HEK293 (cell line): ENCODE measurements at regions not wholly inside any gene's neighbourhood (a gene's known extent, or its start where the extent isn't known, plus 50 kb on each side); places are given as distances from the start of the nearest gene placed in this dataset.
"Not testable (repeated sequence)": the region's sequence is repeated elsewhere in the genome, so short reads cannot be mapped to it uniquely, and the experiment has no call there.

Experiments used
- CTCF ChIA-PET: fragments of 350-600 bp; formaldehyde crosslinking; extraction: SDS; loops from one replicate; lab custom pipeline; 2021; ENCODE audit warnings: antibody characterized with exemption; lab: Yijun Ruan, JAX
- POLR2A ChIA-PET: fragments of 300-600 bp; formaldehyde crosslinking; extraction: SDS; loops from one replicate; lab custom pipeline; 2020; ENCODE audit warnings: antibody characterized with exemption, inconsistent platforms; lab: Yijun Ruan, JAX
- H3K27ac ChIP-seq: fragments of 200-500 bp; sonication (Bioruptor generic); 2 replicates; pipeline ENCODE4 v1.5.1; 2014; ENCODE audit warnings: low read depth, low read length, control low read depth, inconsistent platforms; ENCODE audit errors: extremely low read depth
- H3K36me3 ChIP-seq, 2 experiments: fragments of 200-500 bp in 1 of 2; sonication (Bioruptor generic) in 1 of 2; 1 replicate in 1 of 2; 2 replicates in 1 of 2; pipeline ENCODE4 v1.5.1; 2014 to 2017; ENCODE audit warnings: inconsistent platforms in 2 of 2, low read length in 2 of 2; ENCODE audit not compliant: control insufficient read depth in 2 of 2, insufficient read depth in 1 of 2
- H3K4me1 ChIP-seq: fragments of 200-500 bp; sonication (Bioruptor generic); 2 replicates; pipeline ENCODE4 v1.5.1; 2014; ENCODE audit warnings: mild to moderate bottlenecking, low read length, inconsistent platforms; ENCODE audit not compliant: control insufficient read depth, insufficient read depth
- H3K4me3 ChIP-seq: 2 replicates; pipeline ENCODE4 v1.5.1; 2011; ENCODE audit warnings: low read depth, mild to moderate bottlenecking, control low read depth, low read length, moderate library complexity
- H3K9me3 ChIP-seq: fragments of 200-500 bp; sonication (Bioruptor generic); 2 replicates; pipeline ENCODE4 v1.5.1; 2014; ENCODE audit warnings: low read depth, low read length, inconsistent platforms; ENCODE audit not compliant: control insufficient read depth, insufficient read depth
- GFI1B ChIP-seq: fragments of 450-650 bp; formaldehyde crosslinking; IDR thresholded peaks from 2 replicates; pipeline ENCODE4 v1.5.1; 2016; ENCODE audit warnings: missing biosample characterization, missing genetic modification characterization
- GLIS1 ChIP-seq: fragments of 450-650 bp; formaldehyde crosslinking; IDR thresholded peaks from 2 replicates; pipeline ENCODE4 v1.5.1; 2016; ENCODE audit warnings: missing biosample characterization, missing genetic modification characterization
- HOXA7 ChIP-seq: sonication (generic); formaldehyde crosslinking; IDR thresholded peaks from 2 replicates; pipeline ENCODE4 v1.8.1; 2022; ENCODE audit warnings: missing genetic modification reagents, borderline replicate concordance
- OVOL3 ChIP-seq: fragments of 450-650 bp; formaldehyde crosslinking; IDR thresholded peaks from 2 replicates; pipeline ENCODE4 v1.5.1; 2016; ENCODE audit warnings: missing biosample characterization, missing genetic modification characterization
- SP2 ChIP-seq: fragments of 450-650 bp; formaldehyde crosslinking; IDR thresholded peaks from 2 replicates; pipeline ENCODE4 v1.5.1; 2016; ENCODE audit warnings: missing biosample characterization, missing genetic modification characterization
- WT1 ChIP-seq: fragments of 450-650 bp; formaldehyde crosslinking; IDR thresholded peaks from 2 replicates; pipeline ENCODE4 v1.5.1; 2016; ENCODE audit warnings: missing biosample characterization, missing genetic modification characterization
- ZFHX2 ChIP-seq: fragments of 450-650 bp; formaldehyde crosslinking; conservative IDR thresholded peaks from 2 replicates; pipeline ENCODE4 v1.5.1; 2016; ENCODE audit warnings: missing biosample characterization, missing genetic modification characterization
- ZNF184 ChIP-seq: fragments of 450-650 bp; IDR thresholded peaks from 2 replicates; pipeline ENCODE4 v1.5.1; 2018; ENCODE audit warnings: missing biosample characterization, mild to moderate bottlenecking, missing genetic modification characterization
- ZNF221 ChIP-seq: fragments of 450-650 bp; formaldehyde crosslinking; IDR thresholded peaks from 2 replicates; pipeline ENCODE4 v1.5.1; 2017; ENCODE audit warnings: missing biosample characterization, missing genetic modification characterization, borderline replicate concordance
- ZNF292 ChIP-seq: fragments of 450-650 bp; formaldehyde crosslinking; IDR thresholded peaks from 2 replicates; pipeline ENCODE4 v1.5.1; 2016; ENCODE audit warnings: low read depth, missing biosample characterization, missing genetic modification characterization, borderline replicate concordance
- ZNF311 ChIP-seq: fragments of 450-650 bp; formaldehyde crosslinking; IDR thresholded peaks from 2 replicates; pipeline ENCODE4 v1.5.1; 2017; ENCODE audit warnings: missing biosample characterization, missing genetic modification characterization, borderline replicate concordance
- ZNF335 ChIP-seq: fragments of 450-650 bp; formaldehyde crosslinking; conservative IDR thresholded peaks from 2 replicates; pipeline ENCODE4 v1.5.1; 2016; ENCODE audit warnings: missing biosample characterization, missing genetic modification characterization
- ZNF404 ChIP-seq: fragments of 450-650 bp; formaldehyde crosslinking; IDR thresholded peaks from 2 replicates; pipeline ENCODE4 v1.5.1; 2017; ENCODE audit warnings: missing biosample characterization, missing genetic modification characterization
- ZNF433 ChIP-seq: fragments of 450-650 bp; formaldehyde crosslinking; IDR thresholded peaks from 2 replicates; pipeline ENCODE4 v1.5.1; 2016; ENCODE audit warnings: missing biosample characterization, missing genetic modification characterization, low read depth
- ZNF555 ChIP-seq: fragments of 450-650 bp; formaldehyde crosslinking; conservative IDR thresholded peaks from 2 replicates; pipeline ENCODE4 v1.5.1; 2017; ENCODE audit warnings: missing biosample characterization, mild to moderate bottlenecking, missing genetic modification characterization, inconsistent platforms
- ZNF561 ChIP-seq: fragments of 450-650 bp; IDR thresholded peaks from 2 replicates; pipeline ENCODE4 v1.5.1; 2018; ENCODE audit warnings: missing biosample characterization, missing genetic modification characterization, borderline replicate concordance
- ZNF626 ChIP-seq: fragments of 450-650 bp; sonication (Bioruptor Pico); formaldehyde crosslinking; IDR thresholded peaks from 2 replicates; pipeline ENCODE4 v1.5.1; 2018; ENCODE audit warnings: missing biosample characterization, missing genetic modification characterization, inconsistent platforms
- ZNF747 ChIP-seq: fragments of 450-650 bp; formaldehyde crosslinking; IDR thresholded peaks from 2 replicates; pipeline ENCODE4 v1.5.1; 2016; ENCODE audit warnings: missing biosample characterization, missing genetic modification characterization
- ZNF843 ChIP-seq: fragments of 450-650 bp; formaldehyde crosslinking; IDR thresholded peaks from 2 replicates; pipeline ENCODE4 v1.5.1; 2016; ENCODE audit warnings: missing biosample characterization, missing genetic modification characterization
- TF ChIP-seq, protein P1 (sequence below): fragments of 450-650 bp; formaldehyde crosslinking; IDR thresholded peaks from 2 replicates; pipeline ENCODE4 v1.5.1; 2016; ENCODE audit warnings: missing biosample characterization, missing genetic modification characterization
- TF ChIP-seq, protein P2 (sequence below): fragments of 450-650 bp; formaldehyde crosslinking; IDR thresholded peaks from 2 replicates; pipeline ENCODE4 v1.5.1; 2016; ENCODE audit warnings: missing biosample characterization, missing genetic modification characterization
- TF ChIP-seq, protein P3 (sequence below): fragments of 450-650 bp; formaldehyde crosslinking; conservative IDR thresholded peaks from 2 replicates; pipeline ENCODE4 v1.5.1; 2016; ENCODE audit warnings: low read depth, missing biosample characterization, missing genetic modification characterization

DNA sequence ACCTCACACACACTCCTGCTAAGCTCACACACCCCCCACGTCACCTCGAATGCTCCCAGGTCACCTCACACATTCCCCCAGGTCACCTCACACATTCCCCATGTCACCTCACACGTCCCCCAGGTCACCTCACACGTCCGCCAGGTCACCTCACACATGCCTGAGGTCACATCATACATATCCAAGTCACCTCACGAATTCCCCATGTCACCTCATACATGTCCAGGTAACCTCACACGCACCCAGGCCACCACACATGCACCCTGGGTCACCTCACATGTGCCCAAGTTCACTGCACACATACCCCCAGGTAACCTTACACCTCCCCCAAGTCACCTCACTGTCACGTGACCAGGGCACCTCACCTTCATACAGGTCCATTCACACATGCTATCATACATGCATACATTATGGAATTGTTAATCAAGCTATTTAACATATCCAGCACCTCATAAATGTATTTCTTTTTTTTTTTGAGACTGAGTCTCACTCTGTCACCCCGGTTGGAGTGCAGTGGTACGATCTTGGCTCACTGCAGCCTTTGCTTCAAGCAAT lies 640.3 kb downstream of the TMEM121 start (continued):
- TF ChIP-seq ZNF555 (tag by site-specific recombination) (no peak), ZNF561 (tag by site-specific recombination) (no peak)
- TF ChIP-seq, all 188 proteins: peak for 0

DNA sequence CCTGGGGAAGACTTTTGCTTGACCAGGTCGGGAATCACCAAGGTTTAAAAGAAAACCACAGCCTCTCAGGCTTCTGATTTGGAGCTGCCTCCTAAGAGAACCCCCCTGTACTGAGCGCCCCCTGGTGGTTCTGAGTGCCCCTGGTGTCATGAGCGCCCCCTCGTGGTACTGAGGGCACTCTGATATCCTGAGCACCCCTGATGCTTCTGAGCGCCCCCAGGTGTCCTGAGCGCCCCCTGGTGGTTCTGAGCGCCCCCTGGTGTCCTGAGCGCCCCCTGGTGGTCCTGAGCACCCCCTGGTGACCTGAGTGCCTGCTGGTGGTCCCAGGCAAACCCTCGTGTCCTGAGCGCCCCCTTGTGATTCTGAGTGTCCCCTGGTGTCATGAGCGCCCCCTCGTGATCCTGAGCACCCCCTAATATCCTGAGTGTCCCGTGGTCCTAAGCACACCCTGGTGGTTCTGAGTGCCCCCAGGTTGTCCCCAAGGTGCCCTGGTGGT lies 643.8 kb downstream of the TMEM121 start:
- H3K27ac ChIP-seq, H3K9me3 ChIP-seq, H3K4me1 ChIP-seq, H3K36me3 ChIP-seq, H3K4me3 ChIP-seq, POLR2A ChIA-PET: not testable (repeated sequence)
- CTCF ChIA-PET, result interaction anchor here (0.5 to 1.4 kb wide), 6 partner anchors 12 to 237 kb away, joined by 3 to 4 read pairs (median 4); no protein-coding TSS in a partner anchor

DNA sequence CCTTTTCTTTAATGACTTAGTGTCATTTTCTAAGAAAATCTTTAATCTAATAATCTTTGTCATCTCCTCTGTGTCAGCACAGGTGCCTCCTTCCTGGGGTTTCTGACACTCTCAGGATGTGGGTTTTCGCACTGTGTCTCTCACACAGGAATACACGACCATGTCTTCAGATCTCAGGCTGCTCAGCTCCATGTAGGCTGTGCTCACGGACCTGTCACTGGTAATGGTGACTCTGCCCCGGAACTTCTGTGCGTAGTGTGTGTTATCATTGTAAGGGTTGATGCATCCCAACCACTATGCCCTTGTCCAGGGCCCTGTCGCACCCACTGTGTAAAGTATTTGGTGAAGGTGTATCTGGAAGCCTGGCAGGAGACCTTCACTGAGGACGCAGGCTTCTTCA lies 647.8 kb downstream of the TMEM121 start:
- H3K9me3 ChIP-seq, result no peaks in the 10 kb centered on the region
- ChIA-PET POLR2A (no interaction called here), CTCF (no interaction called here)
- TF ChIP-seq GLIS1 (no peak), ZNF626 (tag by site-specific recombination) (no peak), ZFHX2 (no peak), ZNF335 (tag by site-specific recombination) (no peak), ZNF404 (tag by site-specific recombination) (no peak), HOXA7 (no peak), ZNF292 (tag by site-specific recombination) (no peak), GFI1B (tag by site-specific recombination) (no peak), ZNF433 (tag by site-specific recombination) (no peak), SP2 (tag by site-specific recombination) (no peak), ZNF221 (no peak), WT1 (tag by site-specific recombination) (no peak), ZNF747 (tag by site-specific recombination) (no peak), ZNF184 (tag by site-specific recombination) (no peak), OVOL3 (no peak), ZNF311 (tag by site-specific recombination) (no peak), ZNF843 (tag by site-specific recombination) (no peak)
- TF ChIP-seq, protein P1, sequence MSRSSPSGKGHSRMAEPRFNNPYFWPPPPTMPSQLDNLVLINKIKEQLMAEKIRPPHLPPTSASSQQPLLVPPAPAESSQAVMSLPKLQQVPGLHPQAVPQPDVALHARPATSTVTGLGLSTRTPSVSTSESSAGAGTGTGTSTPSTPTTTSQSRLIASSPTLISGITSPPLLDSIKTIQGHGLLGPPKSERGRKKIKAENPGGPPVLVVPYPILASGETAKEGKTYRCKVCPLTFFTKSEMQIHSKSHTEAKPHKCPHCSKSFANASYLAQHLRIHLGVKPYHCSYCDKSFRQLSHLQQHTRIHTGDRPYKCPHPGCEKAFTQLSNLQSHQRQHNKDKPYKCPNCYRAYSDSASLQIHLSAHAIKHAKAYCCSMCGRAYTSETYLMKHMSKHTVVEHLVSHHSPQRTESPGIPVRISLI, result no peak
- TF ChIP-seq, protein P2, sequence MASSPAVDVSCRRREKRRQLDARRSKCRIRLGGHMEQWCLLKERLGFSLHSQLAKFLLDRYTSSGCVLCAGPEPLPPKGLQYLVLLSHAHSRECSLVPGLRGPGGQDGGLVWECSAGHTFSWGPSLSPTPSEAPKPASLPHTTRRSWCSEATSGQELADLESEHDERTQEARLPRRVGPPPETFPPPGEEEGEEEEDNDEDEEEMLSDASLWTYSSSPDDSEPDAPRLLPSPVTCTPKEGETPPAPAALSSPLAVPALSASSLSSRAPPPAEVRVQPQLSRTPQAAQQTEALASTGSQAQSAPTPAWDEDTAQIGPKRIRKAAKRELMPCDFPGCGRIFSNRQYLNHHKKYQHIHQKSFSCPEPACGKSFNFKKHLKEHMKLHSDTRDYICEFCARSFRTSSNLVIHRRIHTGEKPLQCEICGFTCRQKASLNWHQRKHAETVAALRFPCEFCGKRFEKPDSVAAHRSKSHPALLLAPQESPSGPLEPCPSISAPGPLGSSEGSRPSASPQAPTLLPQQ (tag by site-specific recombination), result no peak
- TF ChIP-seq, protein P3, sequence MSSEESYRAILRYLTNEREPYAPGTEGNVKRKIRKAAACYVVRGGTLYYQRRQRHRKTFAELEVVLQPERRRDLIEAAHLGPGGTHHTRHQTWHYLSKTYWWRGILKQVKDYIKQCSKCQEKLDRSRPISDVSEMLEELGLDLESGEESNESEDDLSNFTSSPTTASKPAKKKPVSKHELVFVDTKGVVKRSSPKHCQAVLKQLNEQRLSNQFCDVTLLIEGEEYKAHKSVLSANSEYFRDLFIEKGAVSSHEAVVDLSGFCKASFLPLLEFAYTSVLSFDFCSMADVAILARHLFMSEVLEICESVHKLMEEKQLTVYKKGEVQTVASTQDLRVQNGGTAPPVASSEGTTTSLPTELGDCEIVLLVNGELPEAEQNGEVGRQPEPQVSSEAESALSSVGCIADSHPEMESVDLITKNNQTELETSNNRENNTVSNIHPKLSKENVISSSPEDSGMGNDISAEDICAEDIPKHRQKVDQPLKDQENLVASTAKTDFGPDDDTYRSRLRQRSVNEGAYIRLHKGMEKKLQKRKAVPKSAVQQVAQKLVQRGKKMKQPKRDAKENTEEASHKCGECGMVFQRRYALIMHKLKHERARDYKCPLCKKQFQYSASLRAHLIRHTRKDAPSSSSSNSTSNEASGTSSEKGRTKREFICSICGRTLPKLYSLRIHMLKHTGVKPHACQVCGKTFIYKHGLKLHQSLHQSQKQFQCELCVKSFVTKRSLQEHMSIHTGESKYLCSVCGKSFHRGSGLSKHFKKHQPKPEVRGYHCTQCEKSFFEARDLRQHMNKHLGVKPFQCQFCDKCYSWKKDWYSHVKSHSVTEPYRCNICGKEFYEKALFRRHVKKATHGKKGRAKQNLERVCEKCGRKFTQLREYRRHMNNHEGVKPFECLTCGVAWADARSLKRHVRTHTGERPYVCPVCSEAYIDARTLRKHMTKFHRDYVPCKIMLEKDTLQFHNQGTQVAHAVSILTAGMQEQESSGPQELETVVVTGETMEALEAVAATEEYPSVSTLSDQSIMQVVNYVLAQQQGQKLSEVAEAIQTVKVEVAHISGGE, result no peak
- no peaks in the 10 kb centered on the region for H3K4me1 ChIP-seq
- H3K27ac ChIP-seq, result no peak overlapping the region
- H3K36me3 ChIP-seq, result no peaks in the 10 kb centered on the region
- no peak overlapping the region for H3K4me3 ChIP-seq

DNA sequence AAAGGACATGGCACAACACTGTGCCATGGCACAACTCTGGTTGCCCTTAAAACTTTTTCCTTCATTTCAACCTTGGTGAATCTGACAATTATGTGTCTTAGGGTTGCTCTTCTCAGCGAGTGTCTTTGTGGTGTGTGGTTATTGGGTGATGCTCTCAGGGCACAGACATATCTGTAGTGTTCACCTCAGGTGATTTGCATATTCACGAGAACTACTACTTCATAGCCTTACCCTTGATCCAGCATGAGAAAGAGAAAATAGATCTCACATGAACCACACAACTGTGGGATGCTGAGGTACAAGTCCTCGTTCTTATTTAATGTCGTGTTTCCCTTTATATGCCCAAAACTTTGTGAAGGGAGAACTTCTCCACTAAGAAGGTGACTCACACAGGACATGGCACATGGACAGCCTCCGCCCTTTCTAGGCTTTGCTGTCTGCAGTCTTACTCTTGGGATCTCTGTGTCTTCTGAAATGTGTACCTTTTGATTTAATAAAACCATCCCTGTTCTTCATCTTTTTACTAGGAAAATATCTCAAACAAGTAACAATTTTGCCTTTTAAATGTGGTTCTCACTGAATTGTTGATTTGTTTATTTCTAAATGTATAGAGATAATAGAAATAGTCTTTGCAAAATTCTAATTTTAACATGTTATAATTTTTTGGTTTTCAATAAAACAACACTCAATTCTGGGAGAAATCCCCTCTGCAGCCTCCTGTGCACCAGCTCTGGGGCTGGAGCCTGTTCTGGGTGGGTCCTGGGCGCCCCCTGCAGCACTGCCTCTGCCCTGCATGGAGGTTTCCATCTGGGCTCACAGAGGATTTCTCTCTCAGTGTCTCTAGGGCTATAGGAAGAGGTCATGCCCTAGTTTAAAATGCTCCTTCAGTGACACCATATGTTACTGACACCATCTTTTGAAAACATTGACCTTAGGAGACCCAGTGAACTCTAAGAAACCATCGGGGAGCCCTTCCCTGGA lies 651.2 kb downstream of the TMEM121 start:
- CTCF ChIA-PET, result interaction anchor here (0.6 kb wide), 2 partner anchors 25 to 34 kb away, joined by 3 to 6 read pairs; no protein-coding TSS in a partner anchor
- H3K9me3 ChIP-seq, H3K36me3 ChIP-seq, H3K4me1 ChIP-seq, H3K4me3 ChIP-seq, POLR2A ChIA-PET, H3K27ac ChIP-seq: not testable (repeated sequence)
